NB4 (cell line): ENCODE measurements at regions not wholly inside any gene's neighbourhood (a gene's known extent, or its start where the extent isn't known, plus 50 kb on each side); places are given as distances from the start of the nearest gene placed in this dataset.

ENCODE experiments used
- MYC ChIP-seq: IDR thresholded peaks from 2 replicates; pipeline ENCODE4 v1.6.1; 2011; ENCODE audit warnings: low read depth, low read length
- POLR2A ChIP-seq: IDR thresholded peaks from 2 replicates; pipeline ENCODE4 v1.6.1; 2011; ENCODE audit warnings: mild to moderate bottlenecking; ENCODE audit not compliant: insufficient read length; ENCODE audit errors: extremely low read depth
- TF ChIP-seq, protein P1 (sequence below): IDR thresholded peaks from one replicate; pipeline ENCODE4 v1.5.1; 2012; ENCODE audit warnings: low read depth, low read length
- TF ChIP-seq, protein P2 (sequence below): IDR thresholded peaks from 2 replicates; pipeline ENCODE4 v1.6.1; 2011; ENCODE audit warnings: low read depth, low read length

DNA sequence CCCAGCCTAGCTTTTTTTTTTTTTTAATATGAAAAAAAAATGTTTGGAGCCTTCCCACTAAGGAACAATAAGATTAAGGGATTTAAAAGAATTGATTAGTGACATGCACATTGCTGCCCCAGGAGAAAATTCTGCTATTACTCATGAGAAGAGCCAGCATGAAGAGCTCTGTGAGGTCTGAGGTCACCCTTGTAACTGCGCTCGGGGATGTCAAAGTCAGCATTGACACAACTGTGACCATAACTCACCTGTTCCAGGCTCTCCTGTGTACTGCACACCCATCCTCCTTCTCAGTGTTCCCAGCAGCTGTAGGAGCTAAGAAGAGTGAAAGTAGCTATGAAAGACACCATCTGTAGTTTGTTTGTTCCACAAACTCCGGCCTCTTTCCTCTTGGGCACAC lies 109.8 kb upstream of the FGF3 start:
- TF ChIP-seq, protein P1, sequence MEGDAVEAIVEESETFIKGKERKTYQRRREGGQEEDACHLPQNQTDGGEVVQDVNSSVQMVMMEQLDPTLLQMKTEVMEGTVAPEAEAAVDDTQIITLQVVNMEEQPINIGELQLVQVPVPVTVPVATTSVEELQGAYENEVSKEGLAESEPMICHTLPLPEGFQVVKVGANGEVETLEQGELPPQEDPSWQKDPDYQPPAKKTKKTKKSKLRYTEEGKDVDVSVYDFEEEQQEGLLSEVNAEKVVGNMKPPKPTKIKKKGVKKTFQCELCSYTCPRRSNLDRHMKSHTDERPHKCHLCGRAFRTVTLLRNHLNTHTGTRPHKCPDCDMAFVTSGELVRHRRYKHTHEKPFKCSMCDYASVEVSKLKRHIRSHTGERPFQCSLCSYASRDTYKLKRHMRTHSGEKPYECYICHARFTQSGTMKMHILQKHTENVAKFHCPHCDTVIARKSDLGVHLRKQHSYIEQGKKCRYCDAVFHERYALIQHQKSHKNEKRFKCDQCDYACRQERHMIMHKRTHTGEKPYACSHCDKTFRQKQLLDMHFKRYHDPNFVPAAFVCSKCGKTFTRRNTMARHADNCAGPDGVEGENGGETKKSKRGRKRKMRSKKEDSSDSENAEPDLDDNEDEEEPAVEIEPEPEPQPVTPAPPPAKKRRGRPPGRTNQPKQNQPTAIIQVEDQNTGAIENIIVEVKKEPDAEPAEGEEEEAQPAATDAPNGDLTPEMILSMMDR, result no peak
- TF ChIP-seq POLR2A (no peak), MYC (no peak)
- TF ChIP-seq, protein P2, sequence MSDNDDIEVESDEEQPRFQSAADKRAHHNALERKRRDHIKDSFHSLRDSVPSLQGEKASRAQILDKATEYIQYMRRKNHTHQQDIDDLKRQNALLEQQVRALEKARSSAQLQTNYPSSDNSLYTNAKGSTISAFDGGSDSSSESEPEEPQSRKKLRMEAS, result no peak
